ENCODE measurements at regions not wholly inside any gene's neighbourhood (a gene's known extent, or its start where the extent isn't known, plus 50 kb on each side); places are given as distances from the start of the nearest gene placed in this dataset.
"Not testable (repeated sequence)": the region's sequence is repeated elsewhere in the genome, so short reads cannot be mapped to it uniquely, and the experiment has no call there.

DNA sequence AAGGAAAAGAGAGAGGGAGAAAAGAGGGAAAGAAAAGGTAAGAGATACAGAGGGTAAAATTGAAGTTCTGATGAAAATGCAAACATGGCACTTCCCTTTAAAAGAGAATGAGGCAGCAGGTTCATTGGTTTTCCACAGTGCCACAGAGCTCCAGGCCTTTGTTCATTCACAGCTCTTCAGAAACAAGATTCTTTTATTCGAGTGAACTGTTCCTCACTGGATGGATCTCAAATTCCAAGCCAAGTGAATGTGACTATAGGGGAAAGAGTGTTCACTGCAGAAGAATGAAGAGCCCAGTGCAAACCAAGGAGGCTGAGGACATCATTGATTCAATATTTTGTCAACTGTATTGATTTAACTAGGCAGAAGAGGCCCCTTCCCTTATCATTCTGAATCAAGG lies 280.3 kb upstream of the PROK2 start:
- no peak for FAIRE-seq

GRCh38 chr3:72064727-72065126 lies 279.8 kb upstream of the PROK2 start:
- not testable (repeated sequence) for FAIRE-seq

DNA sequence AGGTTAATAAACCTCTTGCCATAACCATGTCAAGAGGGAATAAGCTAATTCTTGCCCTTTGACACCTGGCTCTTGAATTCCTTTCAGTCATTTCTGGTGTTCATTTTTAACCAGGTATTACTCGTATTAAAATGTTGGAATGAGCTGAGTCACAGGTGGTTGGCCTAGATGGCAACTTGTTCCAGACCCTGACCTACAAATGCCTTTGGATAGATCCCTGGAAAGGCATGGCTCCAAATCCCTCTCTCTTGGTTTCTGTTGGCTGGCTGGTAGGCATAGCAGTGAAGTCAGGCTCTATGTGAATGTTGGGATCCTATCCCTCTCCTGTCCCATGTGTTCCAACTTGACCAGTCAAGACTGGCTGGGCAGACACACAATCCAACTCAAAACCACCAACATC lies 277.1 kb upstream of the PROK2 start:
- no peak for FAIRE-seq

- no peak for FAIRE-seq
Observed at GRCh38 chr3:72060447-72061034, 275.6 kb upstream of the PROK2 start.

DNA sequence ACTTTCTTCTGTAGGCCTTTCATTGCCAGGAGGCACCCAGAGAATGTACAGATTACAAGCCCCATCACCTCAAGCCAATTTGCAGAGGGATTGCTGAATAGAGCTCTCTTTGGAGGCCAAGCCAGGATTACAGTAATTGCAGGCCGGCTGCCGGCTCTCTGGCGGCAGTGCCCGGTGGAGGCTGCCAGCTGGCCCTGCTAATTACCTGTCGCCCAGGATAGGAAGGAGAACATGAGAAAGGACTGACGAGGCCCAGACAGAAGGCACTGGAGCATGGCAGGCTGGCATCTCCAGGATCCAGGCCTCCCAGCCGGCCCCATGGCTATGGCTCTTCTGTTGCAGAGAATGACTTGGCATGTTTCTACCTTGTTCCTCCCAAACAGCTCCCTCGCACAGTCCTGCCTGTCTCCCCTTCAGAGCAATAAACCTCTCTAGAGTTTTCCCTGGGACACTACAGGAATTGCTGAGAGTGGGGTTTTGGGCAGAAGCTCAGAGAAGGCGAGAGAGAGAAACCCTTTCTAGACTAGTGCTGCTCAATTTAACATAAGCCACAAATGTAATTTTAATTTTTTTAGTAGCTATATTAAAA lies 273.6 kb upstream of the PROK2 start:
- FAIRE-seq: no peak

GRCh38 chr3:72055436-72055835 lies 270.5 kb upstream of the PROK2 start:
- FAIRE-seq: no peak

GRCh38 chr3:72054976-72055375 lies 270.0 kb upstream of the PROK2 start:
- no peak for FAIRE-seq

- no peak for FAIRE-seq
Observed at GRCh38 chr3:72052841-72053409, 268.0 kb upstream of the PROK2 start.

- FAIRE-seq: no peak
Observed at GRCh38 chr3:72050771-72051170, 265.8 kb upstream of the PROK2 start.

DNA sequence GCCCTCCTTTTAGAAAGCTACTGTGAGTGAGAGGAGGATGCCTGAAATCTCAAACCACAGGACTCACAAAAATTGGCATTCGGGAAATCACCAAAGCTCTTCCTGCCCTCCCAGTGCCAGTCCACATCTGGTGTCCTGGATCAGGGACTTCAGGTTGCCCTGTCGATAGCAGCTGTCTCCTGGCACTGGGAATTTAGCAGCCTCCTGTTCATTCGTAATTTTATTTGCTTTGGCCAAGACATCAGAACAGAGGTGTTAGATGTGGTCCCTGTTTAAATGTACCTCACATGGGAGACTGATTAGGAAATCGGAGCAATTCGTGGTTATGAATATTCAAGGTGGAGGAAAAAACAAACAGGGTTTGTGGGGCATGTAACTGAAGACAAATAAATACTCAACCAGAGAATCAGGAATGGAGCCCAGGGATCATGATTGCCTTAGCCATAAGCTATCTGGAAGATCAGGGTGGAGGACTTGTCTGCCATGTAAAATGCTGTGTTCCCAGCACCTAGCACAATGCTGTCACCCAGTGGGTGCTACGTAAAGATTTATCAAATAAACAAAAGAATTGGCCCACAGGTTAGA lies 265.2 kb upstream of the PROK2 start:
- no peak for FAIRE-seq

- FAIRE-seq: no peak
Observed at GRCh38 chr3:72049300-72049699, 264.4 kb upstream of the PROK2 start.

DNA sequence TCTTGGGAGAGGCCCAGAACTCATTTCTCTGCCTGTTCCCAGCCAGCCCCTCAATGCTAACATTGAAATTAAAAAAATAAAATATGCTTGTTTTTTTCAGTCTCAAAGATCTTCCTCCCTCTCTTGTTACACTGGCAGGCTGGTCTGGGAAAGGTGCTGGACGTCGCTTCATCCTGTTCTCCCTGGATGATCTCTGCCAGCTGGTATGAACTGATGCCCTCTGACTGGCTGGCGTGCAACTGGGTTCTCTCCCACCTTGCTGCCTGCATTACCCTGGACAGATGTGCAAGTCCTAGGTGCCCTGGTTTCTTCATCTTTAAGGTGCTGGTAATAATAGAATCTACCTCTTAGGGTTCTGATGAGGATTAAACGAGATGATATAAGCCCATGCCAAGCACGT lies 263.9 kb upstream of the PROK2 start:
- no peak for FAIRE-seq

DNA sequence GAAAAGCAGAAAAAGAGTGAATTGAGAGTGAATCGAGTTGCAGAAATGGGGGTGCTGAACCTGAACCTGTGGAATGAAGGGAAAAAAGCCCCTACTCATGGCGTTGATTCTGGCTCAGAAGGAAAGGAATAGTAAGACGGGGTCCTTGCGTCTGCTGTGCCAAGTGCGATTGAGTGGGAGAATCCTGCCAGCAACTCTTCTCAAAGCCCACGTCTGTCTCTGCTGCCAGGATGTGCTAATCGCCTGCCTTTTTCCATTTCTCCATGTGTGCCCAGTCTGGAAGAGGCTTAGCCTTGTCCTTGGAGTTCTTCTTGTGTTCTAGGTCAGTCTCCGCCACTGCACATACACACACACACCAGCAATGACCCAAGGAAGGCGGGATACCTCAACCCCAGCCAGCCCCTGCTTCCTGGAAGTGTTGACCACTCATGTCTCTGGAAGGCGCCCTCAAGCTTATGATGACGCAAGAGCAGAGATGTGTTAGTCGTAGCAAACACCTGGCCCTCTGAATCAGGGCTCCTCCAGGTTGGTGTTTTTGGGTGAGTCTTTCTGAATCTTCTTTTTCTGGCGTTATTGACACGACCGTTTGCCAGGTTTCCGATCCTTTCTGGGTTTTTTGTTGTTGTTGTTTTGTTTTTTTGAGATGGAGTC lies 262.4 kb upstream of the PROK2 start:
- FAIRE-seq: no peak

DNA sequence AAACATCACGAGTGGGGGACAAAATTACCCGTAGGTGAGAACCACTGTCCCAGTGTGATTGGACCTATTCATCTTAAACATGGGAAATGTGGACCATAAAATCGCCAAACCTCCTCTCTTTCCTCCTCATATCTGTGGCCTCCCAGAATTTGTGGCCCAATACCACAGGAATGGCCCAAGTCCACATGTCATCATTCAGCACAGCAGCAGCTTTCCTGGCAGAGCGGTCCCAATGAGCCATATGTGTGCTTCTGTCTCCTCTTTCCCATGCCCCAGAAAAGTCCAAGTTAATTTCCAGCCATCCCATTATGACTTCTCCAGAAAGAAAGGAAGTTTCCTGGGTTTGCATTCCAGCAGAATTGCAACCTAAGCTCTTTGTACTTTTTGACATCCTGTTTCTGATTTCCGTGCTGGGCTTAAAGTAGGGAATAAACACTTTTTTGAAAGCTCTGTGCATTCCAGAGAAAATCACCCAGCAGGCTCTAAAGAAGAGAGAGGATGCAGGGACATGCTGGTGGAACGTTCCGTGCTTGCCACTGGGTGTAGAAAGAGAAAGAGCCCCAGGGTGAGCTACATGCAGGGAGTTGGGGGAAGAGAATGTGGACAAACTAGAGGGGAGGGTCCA lies 259.4 kb upstream of the PROK2 start:
- no peak for FAIRE-seq

DNA sequence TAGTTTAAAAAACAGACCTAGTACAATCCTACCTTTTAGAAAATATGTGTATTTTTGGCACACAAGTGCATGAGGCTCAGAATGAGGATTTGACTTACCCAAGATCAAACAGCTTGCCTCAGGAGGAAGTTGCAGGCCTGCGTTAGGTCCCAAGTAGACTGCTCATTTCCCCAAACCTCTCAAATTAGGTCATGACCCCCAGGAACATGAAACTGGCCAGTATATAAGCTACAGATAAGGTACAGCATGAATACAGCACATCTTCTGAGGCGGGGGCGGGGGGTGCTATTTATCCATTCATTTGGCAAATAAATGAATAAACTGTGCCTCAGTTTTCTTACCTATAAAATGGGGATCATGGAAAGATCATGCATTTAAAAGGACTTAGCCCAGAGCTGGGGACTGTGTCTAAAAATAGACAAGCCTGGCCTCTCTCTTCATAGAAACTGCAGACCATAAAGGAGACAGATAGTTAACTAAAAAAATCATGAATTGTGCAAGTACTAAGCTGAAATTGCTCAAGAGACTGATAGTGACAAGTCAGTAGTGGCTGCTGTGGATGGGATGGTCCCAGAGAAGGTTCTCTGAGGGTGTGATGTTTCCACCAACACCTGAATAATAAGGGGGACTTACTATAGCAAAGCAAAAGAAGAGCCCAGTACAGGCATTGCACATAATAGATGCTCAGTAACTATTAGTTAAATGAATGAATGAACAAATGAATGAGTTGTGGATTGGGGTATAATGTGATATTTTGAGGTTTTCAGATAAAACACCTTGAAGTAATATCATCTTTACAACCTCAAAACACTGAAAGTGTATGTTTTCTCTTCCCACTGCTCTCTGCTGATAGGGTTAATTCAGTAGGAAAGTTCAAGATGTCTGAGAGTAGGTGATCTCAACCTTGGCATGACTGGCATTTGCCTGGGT lies 258.5 kb upstream of the PROK2 start:
- FAIRE-seq: no peak

- no peak for FAIRE-seq
Observed at GRCh38 chr3:72042397-72043203, 257.7 kb upstream of the PROK2 start.

- no peak for FAIRE-seq
Observed at GRCh38 chr3:72041511-72041910, 256.6 kb upstream of the PROK2 start.

DNA sequence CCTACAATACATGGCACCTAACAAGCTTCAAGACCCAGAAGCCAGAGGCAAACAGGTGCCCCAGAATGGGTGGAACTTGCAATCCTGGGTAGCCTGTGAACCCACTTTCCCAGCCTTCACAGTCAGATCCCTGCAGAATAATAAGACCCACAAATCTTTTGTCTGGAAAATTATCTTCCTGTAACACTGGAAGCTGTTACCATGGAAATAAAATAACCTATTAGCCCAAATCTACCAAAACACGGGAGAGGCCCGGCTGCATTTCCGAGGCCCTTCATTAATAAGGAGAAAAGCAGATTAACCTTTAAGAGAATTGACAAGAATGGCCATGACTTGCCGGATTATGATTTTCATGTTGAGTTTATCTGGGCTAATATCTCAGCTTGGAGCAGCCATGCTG lies 256.1 kb upstream of the PROK2 start:
- FAIRE-seq: no peak

- no peak for FAIRE-seq
Observed at GRCh38 chr3:72039677-72040076, 254.7 kb upstream of the PROK2 start.

DNA sequence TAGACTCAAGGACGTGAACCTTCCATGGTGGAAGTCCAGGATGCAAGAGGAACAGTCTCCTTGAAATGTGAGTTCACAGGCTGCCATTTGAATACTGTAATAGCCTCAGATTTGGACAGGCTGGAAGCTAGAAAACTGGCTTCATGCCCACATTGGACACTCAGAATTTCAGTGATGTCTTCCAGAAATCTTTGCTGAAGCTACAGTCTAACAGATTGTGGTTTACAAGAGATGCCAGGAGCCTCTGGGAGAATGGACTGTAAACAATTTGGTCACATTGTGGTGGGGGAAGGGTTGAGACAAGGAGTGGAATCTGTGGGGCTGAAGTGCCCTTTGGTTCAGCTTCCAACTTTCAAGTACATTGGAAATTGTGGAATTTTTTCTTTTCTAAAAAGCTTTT lies 252.0 kb upstream of the PROK2 start:
- FAIRE-seq: no peak

DNA sequence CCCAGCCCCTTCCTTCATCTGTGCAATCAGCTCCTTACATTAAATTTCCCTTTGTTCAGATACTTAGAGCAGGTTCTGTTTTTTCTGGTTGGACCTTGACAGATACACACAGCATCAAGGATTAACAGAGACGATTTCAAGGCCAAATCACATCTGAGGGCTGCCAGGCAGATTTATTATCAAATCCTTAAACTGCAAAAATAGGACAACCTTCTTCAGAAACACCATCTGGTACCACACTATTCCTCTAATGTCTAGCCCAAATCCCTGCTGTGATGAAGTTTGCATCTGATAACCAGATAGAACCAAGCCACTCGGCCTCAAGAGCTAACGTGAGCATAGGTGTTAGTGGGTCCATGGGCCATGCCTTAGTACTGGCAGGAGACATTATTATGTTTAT lies 250.7 kb upstream of the PROK2 start:
- no peak for FAIRE-seq

GRCh38 chr3:72034986-72035385 lies 250.0 kb upstream of the PROK2 start:
- FAIRE-seq: no peak
